ENCODE measurements at regions not wholly inside any gene's neighbourhood (a gene's known extent, or its start where the extent isn't known, plus 50 kb on each side); places are given as distances from the start of the nearest gene placed in this dataset.
"Not testable (repeated sequence)": the region's sequence is repeated elsewhere in the genome, so short reads cannot be mapped to it uniquely, and the experiment has no call there.

GRCh38 chr18:21981489-21981888 lies 187.9 kb upstream of the GATA6 start:
- H3K36me3 ChIP-seq (replicated peaks in 1 of 2; ENCODE audit: control insufficient read depth in 1 of 2, insufficient read depth in 2 of 2, low read length in 2 of 2); H3K27ac ChIP-seq (ENCODE audit: extremely low read length, insufficient read depth, low read length); ATAC-seq; DNase-seq (ENCODE audit: low spot score); H3K9me3 ChIP-seq (ENCODE audit: low read length); BruUV-seq (replicated peaks); H2AFZ ChIP-seq (ENCODE audit: low read length); H3K9ac ChIP-seq (ENCODE audit: insufficient read depth, low read depth, low read length); CTCF ChIA-PET (ENCODE audit: low intra/inter-chr PET ratio, low total read pairs); H3K79me2 ChIP-seq (ENCODE audit: insufficient read depth, low read length); H3K27me3 ChIP-seq (ENCODE audit: control insufficient read depth in 1 of 2, insufficient read depth in 2 of 2, low read length in 2 of 2); FAIRE-seq; H3K4me3 ChIP-seq (replicated peaks in 1 of 3; ENCODE audit: insufficient read depth in 1 of 3, low read depth in 2 of 3, low read length in 3 of 3); H4K20me1 ChIP-seq (ENCODE audit: insufficient read depth, low read length): not testable (repeated sequence)
- Histone ChIP-seq H3K4me1 (ENCODE audit: insufficient read depth, low read length) (peaks cover 40% of the 10 kb centered on the region), H3K4me2 (ENCODE audit: low read depth, low read length) (peak overlapping the region; percentile 67)
- POLR2A ChIA-PET = interaction anchor here (0.9 to 1.5 kb wide), 4 partner anchors 20 to 213 kb away, joined by 3 to 7 read pairs (median 4); no protein-coding TSS in a partner anchor
- intact Hi-C loops (cut with micrococcal nuclease; ENCODE audit: unreplicated experiment) = loop anchor here (10.0 kb wide), 1 partner anchor 53 kb away; no protein-coding TSS in a partner anchor
- 78% methylated on average over 11 of the region's 11 CpGs for WGBS (ENCODE audit: low lambda C conversion rate)
- in situ Hi-C loops (cut with HindIII; ENCODE audit: extremely low pct_ligation_motif_present, low pct_unique_long_range_greater_than_20kb) = loop anchor here (10.0 kb wide), 1 partner anchor 183 kb away; the partner anchor contains the start of gene GATA6

DNA sequence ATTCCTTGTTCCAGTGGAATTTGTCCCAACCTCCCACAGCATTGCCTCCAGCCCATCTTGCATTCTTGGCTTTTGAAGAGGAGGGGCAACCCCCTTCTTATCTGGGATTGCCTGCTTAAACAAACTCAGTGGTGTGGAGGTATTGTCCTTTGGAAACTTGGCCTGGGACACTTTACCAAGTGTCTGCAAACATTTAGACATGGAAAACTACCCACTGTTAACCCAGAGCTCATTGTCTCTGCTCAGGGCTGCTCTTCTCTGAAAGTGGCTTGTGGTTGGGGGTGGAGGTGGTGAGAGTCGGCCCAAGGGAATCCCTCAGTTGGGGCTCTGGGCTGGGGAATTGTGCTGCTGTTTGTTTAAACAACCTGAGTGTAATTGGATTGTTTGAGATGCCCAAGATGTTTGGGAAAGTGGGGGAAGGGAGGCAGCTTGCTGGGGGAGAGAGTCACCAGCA lies 178.3 kb upstream of the GATA6 start:
- intact Hi-C loops (cut with micrococcal nuclease; ENCODE audit: unreplicated experiment) = loop anchor here (1.0 kb wide), 1 partner anchor 177 kb away; no protein-coding TSS in a partner anchor
- H3K36me3 ChIP-seq (replicated peaks in 1 of 2; ENCODE audit: control insufficient read depth in 1 of 2, insufficient read depth in 2 of 2, low read length in 2 of 2) = no peaks in the 10 kb centered on the region
- H3K27me3 ChIP-seq (ENCODE audit: control insufficient read depth in 1 of 2, insufficient read depth in 2 of 2, low read length in 2 of 2) = peaks cover 0 to 10% of the 10 kb centered on the region in 2 experiments; a peak in 1 of 5 replicates
- H4K20me1 ChIP-seq (ENCODE audit: insufficient read depth, low read length) = no peaks in the 10 kb centered on the region
- no peaks in the 10 kb centered on the region for H3K9me3 ChIP-seq (ENCODE audit: low read length)
- POLR2A ChIA-PET = interaction anchor here (0.8 to 1.4 kb wide), 3 partner anchors 29 to 203 kb away, joined by 3 to 7 read pairs (median 4); no protein-coding TSS in a partner anchor
- no peaks in the 10 kb centered on the region for H3K79me2 ChIP-seq (ENCODE audit: insufficient read depth, low read length)
- no peak overlapping the region; the same call in 1 of the 2 replicates for H3K4me2 ChIP-seq (ENCODE audit: low read depth, low read length)
- FAIRE-seq (peak; percentile 88), ATAC-seq (peak; percentile 82), DNase-seq (ENCODE audit: low spot score) (peak; percentile 81)
- no TSS peak for BruUV-seq (replicated peaks)
- no peak overlapping the region for H3K9ac ChIP-seq (ENCODE audit: insufficient read depth, low read depth, low read length)
- peaks cover 33% of the 10 kb centered on the region for H3K4me1 ChIP-seq (ENCODE audit: insufficient read depth, low read length)
- no peak overlapping the region for H3K27ac ChIP-seq (ENCODE audit: extremely low read length, insufficient read depth, low read length)
- in situ Hi-C loops (cut with HindIII; ENCODE audit: extremely low pct_ligation_motif_present, low pct_unique_long_range_greater_than_20kb) = no loop called here
- 11% methylated on average over 1 of the region's 1 CpG for WGBS (ENCODE audit: low lambda C conversion rate)
- H3K4me3 ChIP-seq (replicated peaks in 1 of 3; ENCODE audit: insufficient read depth in 1 of 3, low read depth in 2 of 3, low read length in 3 of 3) = no peak overlapping the region
- CTCF ChIA-PET (ENCODE audit: low intra/inter-chr PET ratio, low total read pairs) = no interaction called here
- H2AFZ ChIP-seq (ENCODE audit: low read length) = no peak overlapping the region
- TF ChIP-seq THAP7 (CRISPR knock-in tag; IDR thresholded peaks at IDR 0.05) = no peak
- TF ChIP-seq, protein P1, sequence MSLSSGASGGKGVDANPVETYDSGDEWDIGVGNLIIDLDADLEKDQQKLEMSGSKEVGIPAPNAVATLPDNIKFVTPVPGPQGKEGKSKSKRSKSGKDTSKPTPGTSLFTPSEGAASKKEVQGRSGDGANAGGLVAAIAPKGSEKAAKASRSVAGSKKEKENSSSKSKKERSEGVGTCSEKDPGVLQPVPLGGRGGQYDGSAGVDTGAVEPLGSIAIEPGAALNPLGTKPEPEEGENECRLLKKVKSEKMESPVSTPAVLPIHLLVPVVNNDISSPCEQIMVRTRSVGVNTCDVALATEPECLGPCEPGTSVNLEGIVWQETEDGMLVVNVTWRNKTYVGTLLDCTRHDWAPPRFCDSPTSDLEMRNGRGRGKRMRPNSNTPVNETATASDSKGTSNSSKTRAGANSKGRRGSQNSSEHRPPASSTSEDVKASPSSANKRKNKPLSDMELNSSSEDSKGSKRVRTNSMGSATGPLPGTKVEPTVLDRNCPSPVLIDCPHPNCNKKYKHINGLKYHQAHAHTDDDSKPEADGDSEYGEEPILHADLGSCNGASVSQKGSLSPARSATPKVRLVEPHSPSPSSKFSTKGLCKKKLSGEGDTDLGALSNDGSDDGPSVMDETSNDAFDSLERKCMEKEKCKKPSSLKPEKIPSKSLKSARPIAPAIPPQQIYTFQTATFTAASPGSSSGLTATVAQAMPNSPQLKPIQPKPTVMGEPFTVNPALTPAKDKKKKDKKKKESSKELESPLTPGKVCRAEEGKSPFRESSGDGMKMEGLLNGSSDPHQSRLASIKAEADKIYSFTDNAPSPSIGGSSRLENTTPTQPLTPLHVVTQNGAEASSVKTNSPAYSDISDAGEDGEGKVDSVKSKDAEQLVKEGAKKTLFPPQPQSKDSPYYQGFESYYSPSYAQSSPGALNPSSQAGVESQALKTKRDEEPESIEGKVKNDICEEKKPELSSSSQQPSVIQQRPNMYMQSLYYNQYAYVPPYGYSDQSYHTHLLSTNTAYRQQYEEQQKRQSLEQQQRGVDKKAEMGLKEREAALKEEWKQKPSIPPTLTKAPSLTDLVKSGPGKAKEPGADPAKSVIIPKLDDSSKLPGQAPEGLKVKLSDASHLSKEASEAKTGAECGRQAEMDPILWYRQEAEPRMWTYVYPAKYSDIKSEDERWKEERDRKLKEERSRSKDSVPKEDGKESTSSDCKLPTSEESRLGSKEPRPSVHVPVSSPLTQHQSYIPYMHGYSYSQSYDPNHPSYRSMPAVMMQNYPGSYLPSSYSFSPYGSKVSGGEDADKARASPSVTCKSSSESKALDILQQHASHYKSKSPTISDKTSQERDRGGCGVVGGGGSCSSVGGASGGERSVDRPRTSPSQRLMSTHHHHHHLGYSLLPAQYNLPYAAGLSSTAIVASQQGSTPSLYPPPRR (CRISPR knock-in tag; IDR thresholded peaks at IDR 0.05; ENCODE audit: borderline replicate concordance) = peak; percentile 86
- TF ChIP-seq, protein P2, sequence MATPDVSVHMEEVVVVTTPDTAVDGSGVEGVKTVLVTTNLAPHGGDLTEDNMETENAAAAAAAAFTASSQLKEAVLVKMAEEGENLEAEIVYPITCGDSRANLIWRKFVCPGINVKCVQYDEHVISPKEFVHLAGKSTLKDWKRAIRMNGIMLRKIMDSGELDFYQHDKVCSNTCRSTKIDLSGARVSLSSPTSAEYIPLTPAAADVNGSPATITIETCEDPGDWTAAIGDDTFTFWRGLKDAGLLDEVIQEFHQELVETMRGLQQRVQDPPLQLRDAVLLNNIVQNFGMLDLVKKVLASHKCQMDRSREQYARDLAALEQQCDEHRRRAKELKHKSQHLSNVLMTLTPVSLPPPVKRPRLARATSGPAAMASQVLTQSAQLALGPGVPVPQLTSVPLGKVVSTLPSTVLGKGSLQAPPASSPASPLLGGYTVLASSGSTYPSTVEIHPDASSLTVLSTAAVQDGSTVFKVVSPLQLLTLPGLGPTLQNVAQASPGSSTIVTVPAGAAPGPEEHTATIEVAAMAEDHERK (CRISPR knock-in tag; IDR thresholded peaks at IDR 0.05; ENCODE audit: low read depth) = no peak
- TF ChIP-seq ZBTB7B (CRISPR knock-in tag; IDR thresholded peaks at IDR 0.05) = peak; percentile 62; the same call in 1 of the 2 replicates
- TF ChIP-seq RAD21 (CRISPR knock-in tag; IDR thresholded peaks at IDR 0.05) = no peak
- peak; percentile 13; the same call in 1 of the 2 replicates for TF ChIP-seq ZMYM3 (CRISPR knock-in tag; IDR thresholded peaks at IDR 0.05)
- no peak for TF ChIP-seq TFDP2 (CRISPR knock-in tag; IDR thresholded peaks at IDR 0.05)
- TF ChIP-seq GPN1 (CRISPR knock-in tag; IDR thresholded peaks at IDR 0.05; ENCODE audit: borderline replicate concordance) = no peak
